K562 (cell line): ENCODE measurements at regions not wholly inside any gene's neighbourhood (a gene's known extent, or its start where the extent isn't known, plus 50 kb on each side); places are given as distances from the start of the nearest gene placed in this dataset.

Source experiments
- ATAC-seq: fragments of 200-7000 bp; cut with Tn5 transposase; 3 replicates; pipeline ENCODE4 v1.9.1; 2020; ENCODE audit warnings: moderate library complexity
- BruUV-seq: library from RNA; stranded (reverse); fragments of 400-500 nt; replicated peaks from 2 replicates; lab custom pipeline; 2021; lab: Mats Ljungman, UMichigan
- CTCF ChIA-PET: fragments of 300-600 bp; formaldehyde crosslinking; extraction: SDS; loops from one replicate; lab custom pipeline; 2021; ENCODE audit warnings: low intra/inter-chr PET ratio; lab: Yijun Ruan, JAX
- POLR2A ChIA-PET: fragments of 300-600, 350-650 bp; sonication (Branson Sonifier 250); formaldehyde crosslinking; extraction: SDS; loops from one replicate; lab custom pipeline; 2021; ENCODE audit warnings: antibody characterized with exemption, inconsistent platforms; lab: Yijun Ruan, JAX
- DNase-seq, 4 experiments: peaks; one replicate each; pipeline versions ENCODE4 v3.0.0 to v3.0.0-alpha.2; 2011 to 2018; ENCODE audit warnings: low spot score in 3 of 4, mixed read lengths in 3 of 4; ENCODE audit errors: extremely low read depth in 1 of 4
- FAIRE-seq: peaks from 2 replicates; lab custom pipeline; 2011; peaks lifted over from hg19 to GRCh38; lab: Jason Lieb, UNC
- H2AFZ ChIP-seq: 2 replicates; pipeline ENCODE4 v1.6.0; 2011; ENCODE audit warnings: low read depth, low read length, control low read depth, inconsistent platforms
- H3K27ac ChIP-seq: fragments of 200-600 bp; 3 replicates; pipeline ENCODE4 v1.8.0; 2011; ENCODE audit warnings: low read depth, mild to moderate bottlenecking, control low read depth, inconsistent platforms, low read length, moderate library complexity, mixed read lengths; ENCODE audit errors: extremely low read depth
- H3K27me3 ChIP-seq, 2 experiments: fragments of 300-600 bp in 1 of 2; 2 replicates in 1 of 2; 3 replicates in 1 of 2; pipeline versions ENCODE4 v1.6.0 to v1.8.0; 2011; ENCODE audit warnings: inconsistent platforms in 2 of 2, low read length in 2 of 2, mild to moderate bottlenecking in 1 of 2, mixed read lengths in 1 of 2, moderate library complexity in 1 of 2; ENCODE audit not compliant: control insufficient read depth in 2 of 2, insufficient read depth in 2 of 2
- H3K36me3 ChIP-seq: fragments of 300-600 bp; 3 replicates; pipeline ENCODE4 v1.8.0; 2011; ENCODE audit warnings: mild to moderate bottlenecking, low read length, inconsistent platforms; ENCODE audit not compliant: control insufficient read depth, insufficient read depth
- H3K4me1 ChIP-seq, 2 experiments: fragments of 200-600 bp in 1 of 2; replicated peaks in 1 of 2; 2 replicates in 1 of 2; 3 replicates in 1 of 2; pipeline versions ENCODE4 v1.5.1 to v1.8.0; 2011; ENCODE audit warnings: inconsistent platforms in 2 of 2, low read length in 2 of 2, mild to moderate bottlenecking in 1 of 2, mixed read lengths in 1 of 2, moderate library complexity in 1 of 2; ENCODE audit not compliant: control insufficient read depth in 2 of 2, insufficient read depth in 2 of 2
- H3K4me2 ChIP-seq: 2 replicates; pipeline ENCODE4 v1.6.1; 2011; ENCODE audit warnings: low read length, control low read depth, inconsistent platforms, mixed read lengths; ENCODE audit not compliant: insufficient read depth
- H3K4me3 ChIP-seq: fragments of 200-600 bp; sonication (generic), shearing (Covaris generic); 2 replicates; pipeline ENCODE4 v1.5.1; 2016; ENCODE audit warnings: control low read depth, inconsistent platforms
- H3K79me2 ChIP-seq: fragments of 200-600 bp; 3 replicates; pipeline ENCODE4 v1.8.0; 2011; ENCODE audit warnings: low read length, inconsistent platforms; ENCODE audit not compliant: control insufficient read depth, insufficient read depth
- H3K9ac ChIP-seq, 2 experiments: 2 replicates each; pipeline versions ENCODE4 v1.6.0 to v1.6.1; 2011; ENCODE audit warnings: low read depth in 2 of 2, low read length in 2 of 2, control low read depth in 1 of 2, inconsistent platforms in 1 of 2, mild to moderate bottlenecking in 1 of 2, mixed read lengths in 1 of 2; ENCODE audit not compliant: insufficient read depth in 1 of 2
- H3K9me1 ChIP-seq: one replicate; pipeline ENCODE4 v1.6.0; 2011; ENCODE audit warnings: inconsistent platforms, mild to moderate bottlenecking, low read length, moderate library complexity; ENCODE audit not compliant: control insufficient read depth, insufficient read depth
- H3K9me3 ChIP-seq: replicated peaks from 2 replicates; pipeline ENCODE4 v1.5.1; 2011; ENCODE audit warnings: low read depth, low read length, inconsistent platforms; ENCODE audit not compliant: control insufficient read depth, insufficient read depth
- H4K20me1 ChIP-seq: replicated peaks from 2 replicates; pipeline ENCODE4 v1.6.1; 2011; ENCODE audit warnings: low read length, inconsistent platforms, mixed read lengths; ENCODE audit not compliant: control insufficient read depth, insufficient read depth
- BRF1 ChIP-seq: IDR thresholded peaks from 3 replicates; pipeline ENCODE4 v1.6.1; 2011; ENCODE audit warnings: borderline replicate concordance, mild to moderate bottlenecking; ENCODE audit not compliant: insufficient read length; ENCODE audit errors: extremely low read depth
- C11orf30 ChIP-seq: fragments of 450-650 bp; IDR thresholded peaks from 2 replicates; pipeline ENCODE4 v1.6.1; 2016; ENCODE audit warnings: low read depth, mild to moderate bottlenecking
- CBFB ChIP-seq: sonication (generic); formaldehyde crosslinking; IDR thresholded peaks from 2 replicates; pipeline ENCODE4 v1.4.0; 2020; ENCODE audit warnings: mild to moderate bottlenecking, missing genetic modification reagents
- EWSR1 ChIP-seq: fragments of 450-650 bp; IDR thresholded peaks from 2 replicates; pipeline ENCODE4 v1.6.1; 2018; ENCODE audit warnings: borderline replicate concordance, mild to moderate bottlenecking, low read depth, moderate library complexity; ENCODE audit not compliant: partially characterized antibody
- ILF3 ChIP-seq: fragments of 450-650 bp; IDR thresholded peaks from 2 replicates; pipeline ENCODE4 v1.6.1; 2018; ENCODE audit warnings: antibody characterized with exemption, mild to moderate bottlenecking, moderate library complexity, borderline replicate concordance
- NFE2 ChIP-seq: IDR thresholded peaks from 2 replicates; pipeline ENCODE4 v1.6.1; 2014; ENCODE audit warnings: antibody characterized with exemption, low read depth
- PHF20 ChIP-seq: fragments of 450-650 bp; IDR thresholded peaks from 2 replicates; pipeline ENCODE4 v1.6.1; 2018; ENCODE audit not compliant: partially characterized antibody
- SP1 ChIP-seq: sonication (generic); formaldehyde crosslinking; IDR thresholded peaks from 2 replicates; pipeline ENCODE4 v1.8.1; 2022; ENCODE audit warnings: mild to moderate bottlenecking, missing genetic modification reagents
- ZNF316 ChIP-seq: fragments of 450-650 bp; IDR thresholded peaks from 2 replicates; pipeline ENCODE4 v1.6.1; 2016
- ZNF57 ChIP-seq: fragments of 450-650 bp; formaldehyde crosslinking; IDR thresholded peaks from 2 replicates; pipeline ENCODE4 v1.4.0; 2020; ENCODE audit warnings: mild to moderate bottlenecking, moderate library complexity
- WGBS: fragments of 100-300 bp; shearing (Covaris generic); methylation state at CpG from one replicate; pipeline ENCODE4 v1.1.6; 2016; ENCODE audit warnings: low coverage, mixed read lengths; ENCODE audit not compliant: insufficient coverage; ENCODE audit errors: missing lambda C conversion rate; 5-methylcytosine and 5-hydroxymethylcytosine counted together
- in situ Hi-C: fragments of 300-500 bp; cut with MboI; formaldehyde crosslinking; loops from 4 replicates; pipeline ENCODE4 v1.15.0; 2018; ENCODE audit warnings: inconsistent platforms, mixed read lengths
- intact Hi-C: fragments of 100-400 bp; cut with micrococcal nuclease; formaldehyde crosslinking; loops from 2 replicates; pipeline ENCODE4 v1.14.2; 2022

DNA sequence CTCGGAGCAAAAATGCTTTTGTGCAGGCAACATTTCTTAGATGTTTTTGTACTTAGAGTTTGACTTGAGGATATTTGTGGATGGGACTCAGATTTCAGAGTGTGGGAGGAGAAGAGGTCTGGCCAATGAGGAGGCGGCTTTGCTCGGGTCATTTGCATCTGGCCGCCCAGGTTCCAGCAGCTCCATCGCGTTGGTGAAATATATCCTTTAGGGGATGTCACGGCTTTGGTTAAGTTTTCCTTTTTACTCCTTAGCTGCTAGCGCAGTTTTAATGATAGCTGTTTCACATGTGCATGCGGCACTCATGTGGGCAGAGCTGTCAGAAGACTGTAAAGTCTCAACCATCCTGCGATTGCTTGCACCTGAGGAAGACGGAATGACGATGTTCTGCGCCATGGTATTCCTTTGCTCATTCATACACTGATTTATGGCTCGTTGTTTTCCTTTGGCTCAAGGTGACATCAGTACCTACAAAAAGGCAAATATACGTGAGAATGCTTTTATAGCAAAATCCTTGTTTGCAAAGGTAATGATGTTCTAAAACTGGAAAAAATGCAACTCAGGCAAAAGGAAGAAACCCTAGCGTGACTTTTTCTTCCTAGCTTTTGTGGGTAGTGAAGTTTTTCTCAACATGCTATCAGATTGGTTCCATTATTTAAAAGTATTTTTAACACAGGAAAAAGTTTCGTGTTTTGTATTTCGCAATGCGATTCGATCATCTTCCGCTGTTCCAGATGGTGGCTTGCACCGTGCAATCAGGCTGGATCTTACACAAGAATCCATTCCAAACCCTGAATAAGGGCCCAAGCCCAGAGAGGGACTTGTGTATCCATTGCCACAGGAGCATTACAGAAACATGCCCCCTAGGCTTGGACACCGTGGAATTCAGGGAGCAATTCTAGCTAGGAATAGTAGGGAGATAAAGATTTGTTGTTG lies 70.5 kb upstream of the ZNF516 start (continued):
- no peak for TF ChIP-seq PHF20
- no peak for TF ChIP-seq ILF3
- no peak for TF ChIP-seq BRF1
- TF ChIP-seq SP1 (CRISPR knock-in tag), result no peak
- no peak for TF ChIP-seq CBFB
- TF ChIP-seq ZNF57 (CRISPR knock-in tag), result no peak
- TF ChIP-seq, all 486 proteins: peak for 0

DNA sequence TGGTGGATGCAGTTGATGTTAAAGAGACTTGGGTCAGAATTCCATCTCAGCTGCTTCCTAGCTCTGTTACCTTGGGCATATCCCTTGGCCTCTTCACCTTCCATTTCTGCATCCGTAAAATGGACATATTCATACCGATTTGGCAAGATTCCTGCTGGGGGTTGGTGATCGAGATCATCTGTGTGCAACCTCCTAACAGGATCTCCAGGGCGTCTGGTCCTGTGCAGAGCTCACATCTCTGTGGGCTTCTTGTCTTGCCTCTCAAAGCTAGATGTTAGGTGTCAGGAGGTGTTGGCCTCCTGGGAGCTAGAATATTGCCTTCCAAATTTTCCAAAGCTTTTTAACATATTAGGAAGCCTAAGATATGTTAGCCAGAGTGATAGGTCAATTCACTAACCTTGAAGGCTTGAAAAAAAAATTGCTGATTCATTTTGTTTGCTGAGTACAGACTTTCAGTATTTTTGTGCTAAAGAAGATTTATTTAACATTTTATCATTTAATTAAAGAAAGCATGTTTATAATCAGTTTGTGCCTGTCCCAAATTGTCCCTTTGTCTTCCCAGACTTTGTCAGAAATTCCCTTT lies 69.7 kb upstream of the ZNF516 start:
- POLR2A ChIA-PET, result interaction anchor here (1.0 to 1.1 kb wide), 2 partner anchors 9 to 11 kb away, joined by 3 read pairs; no protein-coding TSS in a partner anchor
- CTCF ChIA-PET, result no interaction called here
- no peaks in the 10 kb centered on the region for H3K79me2 ChIP-seq
- WGBS, result 0% methylated on average over 4 of the region's 4 CpGs
- no peak overlapping the region for H3K9ac ChIP-seq
- TF ChIP-seq NFE2 (peak; percentile 15; the same call in 1 of the 2 replicates), ZNF316 (peak; percentile 65), C11orf30 (peak; percentile 48), EWSR1 (no peak)
- TF ChIP-seq, all 486 proteins: peak for 3
- Histone ChIP-seq H3K27me3 (peaks cover 0 to 28% of the 10 kb centered on the region in 2 experiments; a peak in 2 of 5 replicates), H4K20me1 (no peaks in the 10 kb centered on the region), H3K9me3 (no peaks in the 10 kb centered on the region), H3K4me2 (no peak overlapping the region), H3K4me3 (no peak overlapping the region), H3K36me3 (no peaks in the 10 kb centered on the region), H3K9me1 (no peaks in the 10 kb centered on the region), H3K27ac (no peak overlapping the region), H2AFZ (no peak overlapping the region), H3K4me1 (no peaks in the 10 kb centered on the region)
- in situ Hi-C loops, result no loop called here
- intact Hi-C loops, result no loop called here
- ATAC-seq (no peak), DNase-seq (no peak), FAIRE-seq (no peak)
- no TSS peak for BruUV-seq
